Activated naive CD4-positive, alpha-beta T cell treated with anti-CD3 and anti-CD28 coated beads for 36 hours (primary cell): ENCODE measurements at regions not wholly inside any gene's neighbourhood (a gene's known extent, or its start where the extent isn't known, plus 50 kb on each side); places are given as distances from the start of the nearest gene placed in this dataset.

Experiments used
- CTCF ChIA-PET: fragments of 350-600 bp; sonication (Branson Sonifier 250); formaldehyde crosslinking; loops from one replicate; lab custom pipeline; 2021; ENCODE audit warnings: antibody characterized with exemption; lab: Charles Lee
- DNase-seq: peaks from one replicate; pipeline ENCODE4 v3.0.0-alpha.2; 2020
- H3K27ac Mint-ChIP-seq: one replicate; pipeline ENCODE4 v1.8.0; 2021; ENCODE audit warnings: mild to moderate bottlenecking, mixed read lengths
- H3K27me3 Mint-ChIP-seq: one replicate; pipeline ENCODE4 v1.8.0; 2021; ENCODE audit warnings: low read depth, mixed read lengths
- H3K36me3 Mint-ChIP-seq: one replicate; pipeline ENCODE4 v1.8.0; 2021; ENCODE audit warnings: low read depth, mixed read lengths
- H3K4me1 Mint-ChIP-seq: one replicate; pipeline ENCODE4 v1.8.0; 2021; ENCODE audit warnings: low read depth, mixed read lengths
- H3K4me3 Mint-ChIP-seq: one replicate; pipeline ENCODE4 v1.8.0; 2021; ENCODE audit warnings: mild to moderate bottlenecking, moderate library complexity, mixed read lengths
- H3K9me3 Mint-ChIP-seq: one replicate; pipeline ENCODE4 v1.8.0; 2021; ENCODE audit warnings: mixed read lengths
- intact Hi-C: fragments of 100-400 bp; cut with micrococcal nuclease; formaldehyde crosslinking; loops from one replicate; pipeline ENCODE4 v1.15.1; 2023

DNA sequence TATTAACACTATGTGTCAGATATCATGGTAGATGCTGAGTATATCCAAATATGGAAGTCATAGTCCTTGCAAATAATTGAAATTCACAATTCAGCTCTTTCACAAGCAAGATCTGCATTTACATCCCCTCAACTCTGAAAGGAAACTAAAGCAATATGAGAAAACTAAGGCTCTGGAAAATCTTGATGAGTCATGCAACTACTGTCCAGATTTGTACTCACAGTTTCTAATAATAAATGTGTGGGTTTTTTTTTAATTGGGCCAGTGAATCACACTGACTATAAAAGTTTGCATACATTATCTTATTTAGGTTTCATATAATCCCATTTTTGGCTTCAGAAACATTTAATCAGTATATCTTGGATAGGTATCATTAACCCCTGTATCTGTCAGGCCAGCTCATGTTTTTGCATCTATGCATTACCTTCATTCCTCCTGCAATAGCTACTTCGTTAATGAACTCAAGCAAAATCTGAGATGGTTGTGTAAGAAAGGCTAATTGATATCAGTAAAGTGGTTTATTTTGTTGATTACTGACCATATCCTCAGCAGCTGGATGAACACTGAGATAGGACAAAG lies 58.7 kb upstream of the PRR16 start:
- Mint-ChIP-seq H3K4me3 (no peak overlapping the region), H3K27me3 (no peaks in the 10 kb centered on the region), H3K27ac (no peak overlapping the region), H3K4me1 (no peaks in the 10 kb centered on the region), H3K36me3 (no peaks in the 10 kb centered on the region), H3K9me3 (peaks cover 3% of the 10 kb centered on the region)
- DNase-seq = no peak
- intact Hi-C loops = no loop called here
- CTCF ChIA-PET = no interaction called here

DNA sequence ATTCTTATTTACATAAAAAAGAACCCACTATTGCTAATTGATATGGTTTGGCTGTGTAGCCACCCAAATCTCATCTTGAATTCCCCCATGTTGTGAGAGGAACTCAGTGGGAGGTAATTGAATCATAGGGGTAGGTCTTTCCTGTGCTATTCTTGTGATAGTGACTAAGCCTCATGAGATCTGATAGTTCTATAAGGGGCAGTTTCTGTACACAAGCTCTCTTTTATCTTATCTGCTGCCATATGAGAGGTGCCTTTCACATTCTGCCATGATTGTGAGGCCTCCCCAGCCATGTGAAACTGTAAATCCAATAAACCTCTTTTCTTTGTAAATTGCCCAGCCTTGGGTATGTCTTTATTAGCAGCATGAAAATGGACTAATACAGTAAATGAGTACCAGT lies 58.2 kb upstream of the PRR16 start:
- DNase-seq = no peak
- no peaks in the 10 kb centered on the region for H3K4me1 Mint-ChIP-seq
- no peaks in the 10 kb centered on the region for H3K36me3 Mint-ChIP-seq
- no peak overlapping the region for H3K4me3 Mint-ChIP-seq
- H3K9me3 Mint-ChIP-seq = peaks cover 7% of the 10 kb centered on the region
- no peak overlapping the region for H3K27ac Mint-ChIP-seq
- intact Hi-C loops = no loop called here
- no peaks in the 10 kb centered on the region for H3K27me3 Mint-ChIP-seq
- CTCF ChIA-PET = no interaction called here

DNA sequence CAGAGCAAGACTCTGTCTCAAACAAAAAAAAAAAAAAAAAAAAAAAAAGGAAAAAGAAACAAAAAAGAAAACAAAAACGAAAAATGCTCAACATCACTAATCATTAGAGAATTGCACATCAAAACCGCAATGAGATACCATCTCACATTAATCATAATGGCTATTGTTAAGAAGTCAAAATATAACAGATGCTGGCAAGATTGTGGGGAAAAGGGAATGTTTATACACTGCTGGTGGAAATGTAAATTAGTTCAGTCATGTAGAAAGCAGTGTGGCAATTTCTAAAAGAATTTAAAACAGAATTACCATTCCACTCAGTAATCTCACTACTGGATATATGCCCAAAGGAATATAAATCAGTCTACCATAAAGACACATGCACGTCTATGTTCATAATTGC lies 50.4 kb upstream of the PRR16 start:
- Mint-ChIP-seq H3K27me3 (no peaks in the 10 kb centered on the region), H3K4me3 (no peak overlapping the region), H3K27ac (no peak overlapping the region), H3K4me1 (no peaks in the 10 kb centered on the region), H3K9me3 (peaks cover 7% of the 10 kb centered on the region), H3K36me3 (no peaks in the 10 kb centered on the region)
- no peak for DNase-seq
- CTCF ChIA-PET = no interaction called here
- intact Hi-C loops = no loop called here
